ENCODE measurements at regions not wholly inside any gene's neighbourhood (a gene's known extent, or its start where the extent isn't known, plus 50 kb on each side); places are given as distances from the start of the nearest gene placed in this dataset.

- TF ChIP-seq REST (IDR thresholded peaks at IDR 0.05; ENCODE audit: borderline replicate concordance) = no peak
- no peak for TF ChIP-seq EZH2 (IDR thresholded peaks at IDR 0.05; ENCODE audit: borderline replicate concordance, insufficient read depth, low read length, poor library complexity, severe bottlenecking)
- TF ChIP-seq RAD21 (conservative IDR thresholded peaks at IDR 0.05) = no peak
- TF ChIP-seq CTCF (IDR thresholded peaks at IDR 0.05; ENCODE audit: poor library complexity, severe bottlenecking) = no peak
- no peak for TF ChIP-seq EP300 (conservative IDR thresholded peaks at IDR 0.05; ENCODE audit: poor library complexity, severe bottlenecking)
- TF ChIP-seq TAF1 (IDR thresholded peaks at IDR 0.05; ENCODE audit: low read depth) = no peak
Measured at GRCh38 chr12:104855599-104855998, 102.5 kb downstream of the SLC41A2 start.
